ENCODE measurements at regions not wholly inside any gene's neighbourhood (a gene's known extent, or its start where the extent isn't known, plus 50 kb on each side); places are given as distances from the start of the nearest gene placed in this dataset.

DNA sequence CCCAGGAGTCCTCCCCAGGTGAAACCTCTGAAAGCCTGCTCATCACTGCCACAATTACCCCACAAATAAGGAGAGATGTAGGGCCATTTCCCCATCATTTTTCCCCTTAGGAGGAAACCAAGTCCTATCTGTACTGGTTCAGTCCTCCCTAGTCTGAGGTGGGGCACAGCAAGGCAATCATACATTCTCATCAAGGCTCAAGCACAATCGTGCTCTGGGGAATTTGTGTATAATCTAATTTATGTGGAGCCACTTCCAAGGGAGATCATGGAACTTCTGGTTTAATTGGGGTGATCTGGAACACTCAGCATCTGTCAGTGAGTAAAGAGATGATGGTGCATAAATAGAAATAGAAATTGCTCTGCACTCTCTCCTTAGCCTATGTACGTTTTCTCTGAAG is 546.9 kb downstream of the IGSF11 start:
- no peak overlapping the region for H2AFZ ChIP-seq (ENCODE audit: low read length)
- no peaks in the 10 kb centered on the region for H3K9me2 ChIP-seq (replicated peaks; ENCODE audit: insufficient read depth, low read length)
- no peaks in the 10 kb centered on the region for H3K4me1 ChIP-seq (ENCODE audit: low read length)
- TF ChIP-seq EZH2 (optimal IDR thresholded peaks at IDR 0.05; ENCODE audit: low read depth, low read length) (no peak), EZH2phosphoT487 (IDR thresholded peaks at IDR 0.05; ENCODE audit: low read length) (no peak)
- TF ChIP-seq, protein P1, sequence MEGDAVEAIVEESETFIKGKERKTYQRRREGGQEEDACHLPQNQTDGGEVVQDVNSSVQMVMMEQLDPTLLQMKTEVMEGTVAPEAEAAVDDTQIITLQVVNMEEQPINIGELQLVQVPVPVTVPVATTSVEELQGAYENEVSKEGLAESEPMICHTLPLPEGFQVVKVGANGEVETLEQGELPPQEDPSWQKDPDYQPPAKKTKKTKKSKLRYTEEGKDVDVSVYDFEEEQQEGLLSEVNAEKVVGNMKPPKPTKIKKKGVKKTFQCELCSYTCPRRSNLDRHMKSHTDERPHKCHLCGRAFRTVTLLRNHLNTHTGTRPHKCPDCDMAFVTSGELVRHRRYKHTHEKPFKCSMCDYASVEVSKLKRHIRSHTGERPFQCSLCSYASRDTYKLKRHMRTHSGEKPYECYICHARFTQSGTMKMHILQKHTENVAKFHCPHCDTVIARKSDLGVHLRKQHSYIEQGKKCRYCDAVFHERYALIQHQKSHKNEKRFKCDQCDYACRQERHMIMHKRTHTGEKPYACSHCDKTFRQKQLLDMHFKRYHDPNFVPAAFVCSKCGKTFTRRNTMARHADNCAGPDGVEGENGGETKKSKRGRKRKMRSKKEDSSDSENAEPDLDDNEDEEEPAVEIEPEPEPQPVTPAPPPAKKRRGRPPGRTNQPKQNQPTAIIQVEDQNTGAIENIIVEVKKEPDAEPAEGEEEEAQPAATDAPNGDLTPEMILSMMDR (IDR thresholded peaks at IDR 0.05; ENCODE audit: low read length): no peak
- no peaks in the 10 kb centered on the region for H3F3A ChIP-seq (ENCODE audit: insufficient read depth, low read length)
- H3K36me3 ChIP-seq (replicated peaks; ENCODE audit: insufficient read depth, low read length): no peaks in the 10 kb centered on the region
- H3K27me3 ChIP-seq (replicated peaks; ENCODE audit: insufficient read depth, low read length): no peaks in the 10 kb centered on the region
- no peak overlapping the region for H3K4me3 ChIP-seq (ENCODE audit: low read length)
- no peak overlapping the region for H3K4me2 ChIP-seq (ENCODE audit: low read depth, low read length)
- no peaks in the 10 kb centered on the region for H3K79me2 ChIP-seq (ENCODE audit: low read length)
- no peak for DNase-seq
- no peak overlapping the region for H3K9ac ChIP-seq (ENCODE audit: low read length)
- no peak overlapping the region for H3K27ac ChIP-seq (ENCODE audit: low read length)
- no peaks in the 10 kb centered on the region for H4K20me1 ChIP-seq (ENCODE audit: insufficient read depth, low read length)
- H3K9me3 ChIP-seq (replicated peaks; ENCODE audit: insufficient read depth, low read length): no peaks in the 10 kb centered on the region

DNA sequence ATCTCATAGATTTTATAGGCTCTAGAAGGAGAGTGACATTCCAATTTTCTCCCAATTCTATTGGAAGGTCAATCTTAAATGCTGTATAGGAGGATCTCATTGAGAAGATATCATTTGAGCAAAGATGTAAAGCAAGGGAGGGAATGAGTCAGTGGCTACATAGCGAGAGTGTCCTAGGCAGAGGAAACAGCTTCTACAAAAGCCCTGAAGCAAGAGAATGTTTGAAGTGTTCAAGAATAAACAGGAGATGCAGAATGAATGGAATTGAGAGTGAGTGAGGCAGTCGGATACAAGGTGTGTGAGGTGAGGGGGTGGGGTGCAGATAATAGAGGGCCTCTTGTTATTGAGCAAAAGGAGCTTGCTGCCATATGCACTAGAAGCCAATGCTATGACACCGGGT is 545.9 kb downstream of the IGSF11 start:
- Histone ChIP-seq H3K4me2 (ENCODE audit: low read depth, low read length) (no peak overlapping the region), H3F3A (ENCODE audit: insufficient read depth, low read length) (no peaks in the 10 kb centered on the region), H3K9me3 (replicated peaks; ENCODE audit: insufficient read depth, low read length) (no peaks in the 10 kb centered on the region), H3K36me3 (replicated peaks; ENCODE audit: insufficient read depth, low read length) (no peaks in the 10 kb centered on the region), H3K4me3 (ENCODE audit: low read length) (no peak overlapping the region), H4K20me1 (ENCODE audit: insufficient read depth, low read length) (no peaks in the 10 kb centered on the region), H3K9ac (ENCODE audit: low read length) (no peak overlapping the region), H3K27ac (ENCODE audit: low read length) (no peak overlapping the region), H3K79me2 (ENCODE audit: low read length) (no peaks in the 10 kb centered on the region), H3K4me1 (ENCODE audit: low read length) (no peaks in the 10 kb centered on the region), H3K27me3 (replicated peaks; ENCODE audit: insufficient read depth, low read length) (no peaks in the 10 kb centered on the region), H3K9me2 (replicated peaks; ENCODE audit: insufficient read depth, low read length) (no peaks in the 10 kb centered on the region), H2AFZ (ENCODE audit: low read length) (no peak overlapping the region)
- DNase-seq: no peak
- TF ChIP-seq, protein P1 (IDR thresholded peaks at IDR 0.05; ENCODE audit: low read length): no peak
- TF ChIP-seq EZH2 (optimal IDR thresholded peaks at IDR 0.05; ENCODE audit: low read depth, low read length) (no peak), EZH2phosphoT487 (IDR thresholded peaks at IDR 0.05; ENCODE audit: low read length) (no peak)

DNA sequence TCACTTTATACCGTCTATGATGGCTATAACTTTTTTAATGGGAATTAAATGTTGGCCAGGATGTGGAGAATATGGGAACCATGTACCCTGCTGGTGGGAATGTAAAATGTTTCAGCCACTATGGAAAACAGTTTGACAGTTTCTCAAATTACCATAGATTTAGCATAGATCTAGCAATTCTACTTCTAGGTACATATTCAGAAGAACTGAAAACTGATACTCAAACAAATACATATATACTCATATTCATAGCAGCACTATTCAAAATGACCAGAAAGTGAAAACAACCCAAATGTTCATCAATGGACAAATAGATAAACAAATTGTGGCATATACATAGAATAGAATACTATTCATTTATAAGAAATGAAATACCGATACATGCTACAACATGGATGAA is 539.4 kb downstream of the IGSF11 start:
- Histone ChIP-seq H3F3A (ENCODE audit: insufficient read depth, low read length) (no peaks in the 10 kb centered on the region), H4K20me1 (ENCODE audit: insufficient read depth, low read length) (no peaks in the 10 kb centered on the region), H3K9ac (ENCODE audit: low read length) (no peak overlapping the region), H3K9me3 (replicated peaks; ENCODE audit: insufficient read depth, low read length) (no peaks in the 10 kb centered on the region; the same call in 1 of the 2 replicates), H3K79me2 (ENCODE audit: low read length) (no peaks in the 10 kb centered on the region), H3K36me3 (replicated peaks; ENCODE audit: insufficient read depth, low read length) (no peaks in the 10 kb centered on the region), H3K9me2 (replicated peaks; ENCODE audit: insufficient read depth, low read length) (no peaks in the 10 kb centered on the region), H3K4me2 (ENCODE audit: low read depth, low read length) (no peak overlapping the region), H3K4me3 (ENCODE audit: low read length) (no peak overlapping the region), H2AFZ (ENCODE audit: low read length) (no peak overlapping the region), H3K27me3 (replicated peaks; ENCODE audit: insufficient read depth, low read length) (no peaks in the 10 kb centered on the region), H3K27ac (ENCODE audit: low read length) (no peak overlapping the region), H3K4me1 (ENCODE audit: low read length) (no peaks in the 10 kb centered on the region)
- DNase-seq: no peak
- TF ChIP-seq, protein P1 (IDR thresholded peaks at IDR 0.05; ENCODE audit: low read length): no peak
- no peak for TF ChIP-seq EZH2phosphoT487 (IDR thresholded peaks at IDR 0.05; ENCODE audit: low read length)
- no peak for TF ChIP-seq EZH2 (optimal IDR thresholded peaks at IDR 0.05; ENCODE audit: low read depth, low read length)

Data from MM.1S (cell line).